ENCODE measurements at regions not wholly inside any gene's neighbourhood (a gene's known extent, or its start where the extent isn't known, plus 50 kb on each side); places are given as distances from the start of the nearest gene placed in this dataset.

DNA sequence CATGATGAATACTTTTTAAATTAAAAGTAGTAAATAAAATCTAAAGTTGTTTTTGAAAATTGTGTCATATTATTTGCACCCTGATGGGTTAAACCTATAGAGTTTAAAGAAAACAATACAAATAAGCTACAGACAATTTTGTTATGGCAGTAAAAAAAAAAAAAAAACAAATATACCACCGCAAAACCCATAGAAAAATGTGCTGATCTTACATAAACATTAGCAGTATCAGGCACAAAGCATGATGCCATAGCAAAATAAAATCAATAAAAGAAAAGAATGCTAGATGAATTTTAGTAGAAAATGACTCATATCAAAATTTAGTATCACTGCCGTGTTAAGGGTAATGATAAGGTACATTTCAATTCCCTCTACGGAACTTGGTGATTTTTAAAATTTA lies 826.0 kb downstream of the SLITRK1 start:
- Histone ChIP-seq H3K4me3 (no peak overlapping the region), H3K27ac (ENCODE audit: control insufficient read depth, insufficient read depth) (no peak overlapping the region), H3K36me3 (ENCODE audit: control insufficient read depth in 2 of 2, insufficient read depth in 2 of 2, low read length in 1 of 2) (no peaks in the 10 kb centered on the region), H3K9ac (ENCODE audit: control insufficient read depth, insufficient read depth, low read length) (no peak overlapping the region), H3K4me1 (ENCODE audit: control insufficient read depth, insufficient read depth, low read length) (no peaks in the 10 kb centered on the region), H3K27me3 (replicated peaks in 1 of 2; ENCODE audit: control insufficient read depth in 2 of 2, insufficient read depth in 2 of 2, low read length in 1 of 2) (no peaks in the 10 kb centered on the region), H3K79me2 (ENCODE audit: control insufficient read depth, insufficient read depth, low read length) (no peaks in the 10 kb centered on the region), H2AFZ (ENCODE audit: control insufficient read depth, low read depth, low read length) (no peak overlapping the region), H4K20me1 (ENCODE audit: control insufficient read depth, insufficient read depth) (no peaks in the 10 kb centered on the region), H3K9me3 (replicated peaks; ENCODE audit: control insufficient read depth, insufficient read depth, low read length) (no peaks in the 10 kb centered on the region), H3K4me2 (ENCODE audit: control insufficient read depth, insufficient read depth) (no peak overlapping the region)
- RAD21 ChIA-PET (ENCODE audit: unreplicated experiment), result no interaction called here
- CTCF ChIA-PET, result no interaction called here
- WGBS (ENCODE audit: insufficient coverage, insufficient replicate concordance, low lambda C conversion rate, missing lambda C conversion rate), result 59% methylated on average over 3 of the region's 3 CpGs
- DNase-seq (ENCODE audit: low read depth, low spot score) (no peak), FAIRE-seq (no peak), ATAC-seq (no peak)
- POLR2A ChIA-PET, result no interaction called here
- no peak for TF ChIP-seq CBFB (IDR thresholded peaks at IDR 0.05; ENCODE audit: low read depth)
- TF ChIP-seq, protein P1, sequence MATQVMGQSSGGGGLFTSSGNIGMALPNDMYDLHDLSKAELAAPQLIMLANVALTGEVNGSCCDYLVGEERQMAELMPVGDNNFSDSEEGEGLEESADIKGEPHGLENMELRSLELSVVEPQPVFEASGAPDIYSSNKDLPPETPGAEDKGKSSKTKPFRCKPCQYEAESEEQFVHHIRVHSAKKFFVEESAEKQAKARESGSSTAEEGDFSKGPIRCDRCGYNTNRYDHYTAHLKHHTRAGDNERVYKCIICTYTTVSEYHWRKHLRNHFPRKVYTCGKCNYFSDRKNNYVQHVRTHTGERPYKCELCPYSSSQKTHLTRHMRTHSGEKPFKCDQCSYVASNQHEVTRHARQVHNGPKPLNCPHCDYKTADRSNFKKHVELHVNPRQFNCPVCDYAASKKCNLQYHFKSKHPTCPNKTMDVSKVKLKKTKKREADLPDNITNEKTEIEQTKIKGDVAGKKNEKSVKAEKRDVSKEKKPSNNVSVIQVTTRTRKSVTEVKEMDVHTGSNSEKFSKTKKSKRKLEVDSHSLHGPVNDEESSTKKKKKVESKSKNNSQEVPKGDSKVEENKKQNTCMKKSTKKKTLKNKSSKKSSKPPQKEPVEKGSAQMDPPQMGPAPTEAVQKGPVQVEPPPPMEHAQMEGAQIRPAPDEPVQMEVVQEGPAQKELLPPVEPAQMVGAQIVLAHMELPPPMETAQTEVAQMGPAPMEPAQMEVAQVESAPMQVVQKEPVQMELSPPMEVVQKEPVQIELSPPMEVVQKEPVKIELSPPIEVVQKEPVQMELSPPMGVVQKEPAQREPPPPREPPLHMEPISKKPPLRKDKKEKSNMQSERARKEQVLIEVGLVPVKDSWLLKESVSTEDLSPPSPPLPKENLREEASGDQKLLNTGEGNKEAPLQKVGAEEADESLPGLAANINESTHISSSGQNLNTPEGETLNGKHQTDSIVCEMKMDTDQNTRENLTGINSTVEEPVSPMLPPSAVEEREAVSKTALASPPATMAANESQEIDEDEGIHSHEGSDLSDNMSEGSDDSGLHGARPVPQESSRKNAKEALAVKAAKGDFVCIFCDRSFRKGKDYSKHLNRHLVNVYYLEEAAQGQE (IDR thresholded peaks at IDR 0.05; ENCODE audit: low read depth, low read length), result no peak
- no peak for TF ChIP-seq CREB1 (IDR thresholded peaks at IDR 0.05; ENCODE audit: low read depth)
- no peak for TF ChIP-seq SMARCA5 (IDR thresholded peaks at IDR 0.05)
- no peak for TF ChIP-seq HDAC2 (IDR thresholded peaks at IDR 0.05)
- no peak for TF ChIP-seq TCF12 (IDR thresholded peaks at IDR 0.05; ENCODE audit: low read depth, low read length)
- TF ChIP-seq SPI1 (IDR thresholded peaks at IDR 0.05; ENCODE audit: borderline replicate concordance, insufficient read depth, low read depth, low read length), result no peak
- intact Hi-C loops (cut with micrococcal nuclease; ENCODE audit: unreplicated experiment) (no loop called here), in situ Hi-C loops (cut with MboI) (no loop called here)
- SMC1A ChIA-PET (ENCODE audit: uncharacterized antibody, unreplicated experiment), result no interaction called here
- BruUV-seq (replicated peaks), result no TSS peak

Measured in GM12878 (cell line).